ENCODE measurements at regions not wholly inside any gene's neighbourhood (a gene's known extent, or its start where the extent isn't known, plus 50 kb on each side); places are given as distances from the start of the nearest gene placed in this dataset.

- Histone ChIP-seq H2BK15ac (ENCODE audit: low read depth, low read length) (no peak overlapping the region), H3K18ac (ENCODE audit: low read depth, low read length) (peak overlapping the region; percentile 93), H2AFZ (replicated peaks; ENCODE audit: low read length, poor library complexity) (no peak overlapping the region), H3K79me1 (ENCODE audit: low read depth in 1 of 2, low read length in 2 of 2) (no peaks in the 10 kb centered on the region), H3K56ac (ENCODE audit: extremely low read depth, insufficient read depth, low read length) (peak overlapping the region; percentile 89), H3K27ac (ENCODE audit: insufficient read depth, low read length) (peak overlapping the region; percentile 79; the same call in 1 of the 2 replicates), H3K36me3 (ENCODE audit: control insufficient read depth, insufficient read depth, low read length) (no peaks in the 10 kb centered on the region), H2AK5ac (ENCODE audit: low read depth, low read length) (no peak overlapping the region), H3K4me2 (ENCODE audit: low read depth, low read length) (peak overlapping the region; percentile 94), H3K4me1 (ENCODE audit: control insufficient read depth, insufficient read depth, low read length) (peaks cover 10% of the 10 kb centered on the region), H4K5ac (ENCODE audit: low read depth, low read length) (peak overlapping the region; percentile 67), H3K9me1 (ENCODE audit: insufficient read depth, low read length) (peaks cover 8% of the 10 kb centered on the region), H3K27me3 (ENCODE audit: control insufficient read depth, insufficient read depth, low read length) (no peaks in the 10 kb centered on the region), H3K4ac (ENCODE audit: low read depth, low read length) (peak overlapping the region; percentile 55; the same call in 1 of the 2 replicates), H2AK9ac (replicated peaks; ENCODE audit: low read depth, low read length, poor library complexity) (no peak overlapping the region), H3K4me3 (ENCODE audit: insufficient read depth, low read depth, low read length) (no peak overlapping the region), H3K9me3 (ENCODE audit: control insufficient read depth, insufficient read depth, low read length) (no peaks in the 10 kb centered on the region), H2BK5ac (ENCODE audit: low read depth, low read length, poor library complexity, severe bottlenecking) (peak overlapping the region; percentile 88), H4K8ac (ENCODE audit: low read depth in 2 of 2, low read length in 2 of 2) (peak overlapping the region in 1 of 2 experiments; percentile 23; a peak in 1 of 4 replicates), H3K14ac (replicated peaks; ENCODE audit: low read depth, low read length) (no peak overlapping the region), H4K91ac (ENCODE audit: insufficient read depth, low read depth, low read length) (no peak overlapping the region; the same call in 1 of the 2 replicates), H3K23ac (ENCODE audit: low read depth, low read length) (no peak overlapping the region; the same call in 1 of the 2 replicates), H3K9ac (ENCODE audit: low read depth, low read length) (peak overlapping the region; percentile 63), H2BK120ac (ENCODE audit: low read depth, low read length) (peak overlapping the region; percentile 57; the same call in 1 of the 2 replicates), H4K20me1 (ENCODE audit: insufficient read depth, low read length) (no peaks in the 10 kb centered on the region), H2BK20ac (ENCODE audit: low read depth, low read length) (peak overlapping the region; percentile 28)
- in situ Hi-C loops (cut with MboI; ENCODE audit: low sequenced_read_pairs) (no loop called here), dilution Hi-C loops (cut with HindIII; ENCODE audit: low sequenced_read_pairs, unreplicated experiment) (no loop called here), intact Hi-C loops (cut with micrococcal nuclease) (no loop called here)
- CTCF ChIA-PET: no interaction called here
- POLR2A ChIA-PET (ENCODE audit: unreplicated experiment): no interaction called here
- DNase-seq: peak; percentile 90
- WGBS, 2 experiments (ENCODE audit: extremely low coverage in 2 of 2, insufficient read length in 1 of 2): no CpG with 5 or more reads among the region's 4 CpGs
- no TSS peak for BruUV-seq (replicated peaks)
- ATAC-seq (ENCODE audit: low read depth): peak; percentile 89
- TF ChIP-seq FOS (IDR thresholded peaks at IDR 0.05; ENCODE audit: low read depth, low read length) (peak; percentile 91), ELK1 (IDR thresholded peaks at IDR 0.05; ENCODE audit: borderline replicate concordance, low read depth, low read length) (no peak), POLR2A (IDR thresholded peaks at IDR 0.05; ENCODE audit: low read depth, low read length) (no peak), MAFK (IDR thresholded peaks at IDR 0.05; ENCODE audit: low read depth, low read length) (0 out of 2 replicates have a peak, but pooled peaks have one; percentile 49)
Measured at GRCh38 chr15:35168464-35168863, 83.4 kb upstream of the NANOGP8 start.
